ENCODE measurements at regions not wholly inside any gene's neighbourhood (a gene's known extent, or its start where the extent isn't known, plus 50 kb on each side); places are given as distances from the start of the nearest gene placed in this dataset.
"Not testable (repeated sequence)": the region's sequence is repeated elsewhere in the genome, so short reads cannot be mapped to it uniquely, and the experiment has no call there.

GRCh38 chr5:174514983-174515394 is 209.4 kb upstream of the MSX2 start:
- peak; percentile 77 for DNase-seq (ENCODE audit: low spot score)

GRCh38 chr5:174516741-174517140 is 207.6 kb upstream of the MSX2 start:
- no peak for DNase-seq (ENCODE audit: low spot score)

- DNase-seq (ENCODE audit: low spot score): no peak
These were observed 205.9 kb upstream of the MSX2 start for GRCh38 chr5:174518512-174518911.

GRCh38 chr5:174520420-174521396 is 203.7 kb upstream of the MSX2 start:
- no peak for DNase-seq (ENCODE audit: low spot score)

GRCh38 chr5:174521449-174521848 is 202.9 kb upstream of the MSX2 start:
- DNase-seq (ENCODE audit: low spot score): no peak

GRCh38 chr5:174522480-174523260 is 201.7 kb upstream of the MSX2 start:
- DNase-seq (ENCODE audit: low spot score): no peak

- no peak for DNase-seq (ENCODE audit: low spot score)
These were observed 200.9 kb upstream of the MSX2 start for GRCh38 chr5:174523311-174524071.

- no peak for DNase-seq (ENCODE audit: low spot score)
These were observed 200.0 kb upstream of the MSX2 start for GRCh38 chr5:174524351-174524750.

GRCh38 chr5:174526177-174526576 is 198.2 kb upstream of the MSX2 start:
- no peak for DNase-seq (ENCODE audit: low spot score)

- peak; percentile 51 for DNase-seq (ENCODE audit: low spot score)
These were observed 196.4 kb upstream of the MSX2 start for GRCh38 chr5:174527916-174528540.

- no peak for DNase-seq (ENCODE audit: low spot score)
These were observed 195.4 kb upstream of the MSX2 start for GRCh38 chr5:174528821-174529544.

GRCh38 chr5:174529925-174530681 is 194.3 kb upstream of the MSX2 start:
- no peak for DNase-seq (ENCODE audit: low spot score)

GRCh38 chr5:174531782-174532191 is 192.6 kb upstream of the MSX2 start:
- DNase-seq (ENCODE audit: low spot score): peak; percentile 28

- peak; percentile 87 for DNase-seq (ENCODE audit: low spot score)
These were observed 191.6 kb upstream of the MSX2 start for GRCh38 chr5:174532455-174533453.

- peak; percentile 0 for DNase-seq (ENCODE audit: low spot score)
These were observed 190.6 kb upstream of the MSX2 start for GRCh38 chr5:174533751-174534241.

GRCh38 chr5:174535669-174536068 is 188.7 kb upstream of the MSX2 start:
- DNase-seq (ENCODE audit: low spot score): peak; percentile 5

GRCh38 chr5:174539823-174540222 is 184.6 kb upstream of the MSX2 start:
- not testable (repeated sequence) for DNase-seq (ENCODE audit: low spot score)

GRCh38 chr5:174542037-174542436 is 182.3 kb upstream of the MSX2 start:
- DNase-seq (ENCODE audit: low spot score): no peak

All from mesenteric fat pad (tissue), 1 donor.